Mucosa of stomach (tissue), 1 donor: ENCODE measurements at regions not wholly inside any gene's neighbourhood (a gene's known extent, or its start where the extent isn't known, plus 50 kb on each side); places are given as distances from the start of the nearest gene placed in this dataset.
"Not testable (repeated sequence)": the region's sequence is repeated elsewhere in the genome, so short reads cannot be mapped to it uniquely, and the experiment has no call there.

Experiments used
- H3K27me3 ChIP-seq: one replicate; pipeline ENCODE4 v1.7.0; 2013; ENCODE audit warnings: mild to moderate bottlenecking, low read length; ENCODE audit not compliant: control insufficient read depth, insufficient read depth
- H3K36me3 ChIP-seq: one replicate; pipeline ENCODE4 v1.7.0; 2013; ENCODE audit warnings: low read length; ENCODE audit not compliant: control insufficient read depth, insufficient read depth
- H3K4me1 ChIP-seq: one replicate; pipeline ENCODE4 v1.7.0; 2013; ENCODE audit warnings: mild to moderate bottlenecking, low read length; ENCODE audit not compliant: control insufficient read depth, insufficient read depth
- H3K4me3 ChIP-seq: one replicate; pipeline ENCODE4 v1.7.0; 2013; ENCODE audit warnings: low read length
- H3K9ac ChIP-seq: one replicate; pipeline ENCODE4 v1.7.0; 2013; ENCODE audit warnings: mild to moderate bottlenecking, low read length, moderate library complexity
- H3K9me3 ChIP-seq: one replicate; pipeline ENCODE4 v1.7.0; 2013; ENCODE audit warnings: mild to moderate bottlenecking, low read length, moderate library complexity; ENCODE audit not compliant: control insufficient read depth
- donor health status: Pancreatic carcinoma.

DNA sequence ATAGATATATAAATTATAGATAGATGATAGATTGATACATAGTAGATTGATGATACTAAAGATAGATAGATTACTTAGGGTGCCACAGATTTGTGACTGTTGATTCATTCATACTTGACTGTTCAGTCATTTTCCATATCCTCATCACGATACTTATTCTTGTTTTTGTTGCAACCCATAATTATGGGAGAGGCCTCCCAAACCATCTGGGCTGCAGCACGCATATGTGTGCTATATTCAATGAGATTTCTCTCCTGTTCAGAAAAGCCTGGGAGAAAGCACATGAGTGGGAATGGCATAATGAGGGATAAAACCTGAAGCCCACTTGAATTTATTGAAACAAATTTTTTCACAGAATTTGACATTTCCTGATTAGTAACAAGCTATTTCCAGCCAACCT lies 346.4 kb upstream of the PRKX start:
- H3K9me3 ChIP-seq: no peaks in the 10 kb centered on the region
- no peaks in the 10 kb centered on the region for H3K36me3 ChIP-seq
- H3K9ac ChIP-seq: no peak overlapping the region
- H3K4me3 ChIP-seq: no peak overlapping the region
- no peaks in the 10 kb centered on the region for H3K4me1 ChIP-seq
- no peaks in the 10 kb centered on the region for H3K27me3 ChIP-seq

DNA sequence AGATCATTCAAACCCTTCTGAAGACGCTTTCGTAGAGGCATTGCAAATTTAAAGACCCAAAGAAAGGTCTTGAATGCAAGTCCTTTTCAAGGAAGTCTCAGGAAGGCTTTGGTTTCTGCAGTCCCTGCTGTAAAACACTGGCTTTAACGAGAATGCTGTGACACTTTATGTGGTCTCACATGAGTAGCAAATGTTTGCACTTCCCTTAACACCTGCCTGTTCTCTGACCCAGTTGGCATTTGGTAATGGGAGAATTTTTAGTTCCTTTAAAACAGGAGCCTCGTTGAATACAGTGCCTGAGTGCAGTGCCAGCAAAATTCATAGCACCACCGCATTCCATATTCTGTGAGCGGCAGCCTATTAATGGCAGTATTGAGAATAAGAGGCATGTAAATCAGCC lies 330.5 kb upstream of the PRKX start:
- H3K9me3 ChIP-seq: no peaks in the 10 kb centered on the region
- no peak overlapping the region for H3K9ac ChIP-seq
- no peak overlapping the region for H3K4me3 ChIP-seq
- H3K4me1 ChIP-seq: no peaks in the 10 kb centered on the region
- no peaks in the 10 kb centered on the region for H3K36me3 ChIP-seq
- no peaks in the 10 kb centered on the region for H3K27me3 ChIP-seq

DNA sequence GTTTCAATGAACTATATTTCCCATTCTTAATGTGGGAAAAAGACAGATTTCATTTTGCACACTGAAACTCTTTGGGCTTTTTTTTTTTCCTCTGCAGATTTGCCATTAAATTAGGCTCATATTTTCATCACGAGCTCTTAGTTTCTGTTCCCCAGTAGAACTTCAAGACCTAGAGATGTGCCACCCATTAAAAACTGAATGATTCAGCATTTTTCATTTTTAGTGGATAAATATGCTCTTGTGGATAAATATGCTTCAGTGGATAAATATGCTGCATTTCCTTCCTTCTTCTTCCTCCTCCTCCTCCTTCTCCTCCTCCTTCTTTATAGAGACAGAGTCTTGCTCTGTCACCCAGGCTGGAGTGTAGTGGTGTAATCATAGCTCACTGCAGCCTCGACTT lies 322.4 kb upstream of the PRKX start:
- no peaks in the 10 kb centered on the region for H3K4me1 ChIP-seq

DNA sequence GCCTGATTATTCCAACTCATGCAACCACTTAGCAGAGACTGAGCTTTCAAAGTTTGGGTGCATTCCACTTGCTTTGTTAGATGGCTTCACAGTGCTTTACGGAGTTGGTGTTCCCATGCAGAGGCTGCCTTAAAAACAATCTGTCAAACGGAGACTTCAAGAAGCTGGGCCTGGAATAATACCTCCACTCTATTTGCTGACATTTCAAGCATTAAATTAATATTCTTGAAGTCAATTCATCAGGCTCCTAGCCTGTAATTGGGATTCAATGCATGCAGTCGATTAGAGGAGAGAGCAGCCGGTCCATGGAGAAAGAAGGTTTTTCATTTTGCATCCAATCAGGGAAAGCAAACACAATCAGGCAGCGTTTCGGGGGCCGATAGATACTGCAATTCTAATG lies 314.7 kb upstream of the PRKX start:
- no peaks in the 10 kb centered on the region for H3K9me3 ChIP-seq
- H3K4me1 ChIP-seq: no peaks in the 10 kb centered on the region
- no peak overlapping the region for H3K4me3 ChIP-seq
- H3K9ac ChIP-seq: no peak overlapping the region
- H3K27me3 ChIP-seq: no peaks in the 10 kb centered on the region
- H3K36me3 ChIP-seq: no peaks in the 10 kb centered on the region

More for the DNA sequence above, 322.4 kb upstream of the PRKX start:
- Histone ChIP-seq H3K9ac (no peak overlapping the region), H3K4me3 (no peak overlapping the region), H3K36me3 (no peaks in the 10 kb centered on the region), H3K9me3 (no peaks in the 10 kb centered on the region), H3K27me3 (no peaks in the 10 kb centered on the region)

DNA sequence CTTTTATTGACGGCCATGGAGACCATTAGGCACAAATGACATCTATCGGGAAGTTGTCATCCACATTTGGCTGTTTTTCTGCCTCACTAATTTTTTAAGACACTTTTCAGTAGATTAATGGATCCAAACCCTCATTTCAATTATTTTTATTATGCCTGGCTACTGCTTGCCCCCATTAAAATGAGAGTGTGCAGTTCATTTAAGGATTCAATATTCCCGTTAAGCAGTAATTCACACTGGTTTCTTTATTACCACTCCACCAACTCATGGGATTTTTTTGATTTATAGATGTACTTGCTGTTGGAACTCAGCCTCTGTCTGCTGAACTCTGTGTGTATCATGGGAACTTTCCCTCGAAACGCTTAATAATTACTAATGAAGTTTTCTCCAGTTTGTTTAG lies 291.8 kb upstream of the PRKX start:
- no peaks in the 10 kb centered on the region for H3K27me3 ChIP-seq
- H3K36me3 ChIP-seq: no peaks in the 10 kb centered on the region
- no peaks in the 10 kb centered on the region for H3K9me3 ChIP-seq
- H3K9ac ChIP-seq: no peak overlapping the region
- no peaks in the 10 kb centered on the region for H3K4me1 ChIP-seq
- H3K4me3 ChIP-seq: no peak overlapping the region

DNA sequence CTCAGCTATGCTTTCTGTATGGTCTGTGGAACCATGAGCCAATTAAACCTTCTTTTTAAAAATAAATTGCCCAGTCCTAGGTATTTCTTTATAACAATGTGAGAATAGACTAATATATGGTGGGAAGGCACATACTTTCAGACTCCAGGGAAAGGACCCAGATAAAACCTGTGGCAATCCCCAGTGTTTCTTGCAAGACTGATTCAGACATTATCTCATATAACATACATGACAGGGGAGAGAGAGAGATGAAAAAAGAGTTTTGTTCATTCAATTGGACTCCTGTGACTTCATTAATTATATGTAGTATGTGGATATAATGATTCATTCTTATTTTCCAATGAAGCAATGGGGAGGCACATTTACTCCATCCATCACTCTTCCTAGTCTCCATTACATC lies 291.4 kb upstream of the PRKX start:
- H3K36me3 ChIP-seq: no peaks in the 10 kb centered on the region
- H3K4me3 ChIP-seq: no peak overlapping the region
- no peaks in the 10 kb centered on the region for H3K9me3 ChIP-seq
- no peaks in the 10 kb centered on the region for H3K4me1 ChIP-seq
- no peak overlapping the region for H3K9ac ChIP-seq
- H3K27me3 ChIP-seq: no peaks in the 10 kb centered on the region

DNA sequence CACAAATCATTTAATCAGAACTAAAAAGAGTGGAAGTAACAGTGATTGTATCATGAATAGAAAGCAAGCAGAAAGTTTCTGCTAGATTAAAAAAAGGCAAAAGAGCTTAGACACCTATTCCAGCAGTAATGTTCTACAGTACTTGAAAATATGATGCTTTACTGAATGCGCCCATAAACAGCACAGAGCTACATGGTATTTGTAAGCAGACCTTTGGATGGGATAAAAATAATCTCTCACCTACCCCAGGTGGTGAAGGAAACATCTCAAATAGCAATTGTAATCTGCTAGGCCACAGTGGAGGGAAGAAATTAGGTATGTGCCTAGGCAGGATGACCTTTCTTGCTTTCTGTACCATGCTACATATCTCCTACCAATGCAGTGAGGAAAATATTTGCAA lies 280.9 kb upstream of the PRKX start:
- Histone ChIP-seq H3K27me3 (no peaks in the 10 kb centered on the region), H3K4me3 (no peak overlapping the region), H3K4me1 (no peaks in the 10 kb centered on the region), H3K9ac (no peak overlapping the region), H3K36me3 (no peaks in the 10 kb centered on the region), H3K9me3 (no peaks in the 10 kb centered on the region)

DNA sequence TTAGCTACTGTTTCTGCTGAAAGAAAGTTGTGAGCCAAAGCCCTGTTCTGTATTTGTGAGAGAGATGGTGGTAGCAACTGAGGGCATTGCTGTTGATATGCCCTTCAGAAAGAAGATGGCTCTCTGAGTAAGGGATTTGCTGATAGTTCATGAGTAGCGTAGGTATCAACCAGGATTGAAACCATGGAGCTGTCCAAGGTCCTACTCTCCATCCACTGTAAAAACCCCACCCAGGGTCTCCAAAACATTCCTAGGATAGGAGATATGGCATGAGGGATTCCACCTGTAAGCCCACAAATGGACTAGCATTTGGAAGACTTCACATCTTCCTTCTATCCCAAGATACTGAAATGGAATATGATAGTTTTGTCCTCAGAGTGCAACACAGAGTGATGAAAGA lies 277.1 kb upstream of the PRKX start:
- Histone ChIP-seq H3K4me3 (no peak overlapping the region), H3K27me3 (no peaks in the 10 kb centered on the region), H3K9me3 (no peaks in the 10 kb centered on the region), H3K36me3 (no peaks in the 10 kb centered on the region), H3K4me1 (no peaks in the 10 kb centered on the region), H3K9ac (no peak overlapping the region)

DNA sequence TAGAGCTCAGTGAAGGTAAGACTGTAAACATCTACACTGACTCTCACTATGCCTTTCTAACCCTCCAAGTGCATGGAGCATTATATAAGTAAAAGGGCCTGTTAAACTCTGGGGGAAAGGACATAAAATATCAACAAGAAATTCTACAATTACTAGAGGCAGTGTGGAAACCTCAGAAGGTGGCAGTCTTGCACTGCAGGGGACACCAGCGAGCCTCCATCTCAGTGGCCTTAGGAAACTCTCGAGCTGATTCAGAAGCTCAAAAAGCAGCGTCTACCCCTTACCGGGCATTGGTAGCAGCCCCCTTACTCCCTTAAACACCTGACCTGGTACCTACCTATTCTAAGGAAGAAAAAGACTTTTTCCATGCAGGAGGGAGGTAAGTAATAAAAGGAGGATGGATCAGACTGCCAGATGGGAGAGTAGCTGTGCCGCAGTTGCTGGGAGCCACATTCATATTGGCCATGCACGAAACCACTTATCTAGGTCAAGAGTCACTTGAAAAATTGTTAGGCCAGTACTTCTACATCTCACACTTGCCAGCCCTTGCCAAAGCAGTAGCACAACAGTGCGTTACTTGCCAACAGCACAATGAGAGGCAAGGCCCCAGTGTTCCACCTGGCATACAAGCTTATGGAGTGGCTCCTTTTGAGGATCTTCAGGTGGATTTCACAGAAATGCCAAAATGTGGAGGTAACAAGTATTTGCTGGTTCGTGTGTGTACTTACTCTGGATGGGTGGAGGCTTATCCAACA lies 258.8 kb upstream of the PRKX start:
- H3K36me3 ChIP-seq, H3K4me1 ChIP-seq, H3K4me3 ChIP-seq, H3K9me3 ChIP-seq, H3K27me3 ChIP-seq, H3K9ac ChIP-seq: not testable (repeated sequence)

DNA sequence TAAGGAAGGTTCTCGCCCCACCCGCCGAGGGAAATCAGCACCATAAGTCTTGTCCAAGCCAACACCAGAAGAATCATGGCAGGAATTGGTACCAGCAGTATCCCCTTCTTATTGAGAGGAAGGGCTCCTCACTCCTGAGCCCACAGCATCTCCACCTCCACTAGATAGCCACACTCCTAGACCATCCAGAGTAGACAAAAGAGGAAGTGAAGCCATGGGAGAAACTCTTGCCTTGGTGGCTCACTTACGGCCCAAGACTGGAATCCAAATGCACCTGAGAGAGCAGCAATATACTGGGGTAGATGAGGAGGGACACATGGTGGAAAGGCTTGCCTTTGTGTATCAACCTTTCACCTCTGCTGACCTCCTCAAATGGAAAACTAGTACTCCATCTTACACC lies 255.3 kb upstream of the PRKX start:
- H3K9ac ChIP-seq: no peak overlapping the region
- H3K36me3 ChIP-seq: no peaks in the 10 kb centered on the region
- H3K4me3 ChIP-seq: no peak overlapping the region
- no peaks in the 10 kb centered on the region for H3K9me3 ChIP-seq
- no peaks in the 10 kb centered on the region for H3K27me3 ChIP-seq
- H3K4me1 ChIP-seq: no peaks in the 10 kb centered on the region

DNA sequence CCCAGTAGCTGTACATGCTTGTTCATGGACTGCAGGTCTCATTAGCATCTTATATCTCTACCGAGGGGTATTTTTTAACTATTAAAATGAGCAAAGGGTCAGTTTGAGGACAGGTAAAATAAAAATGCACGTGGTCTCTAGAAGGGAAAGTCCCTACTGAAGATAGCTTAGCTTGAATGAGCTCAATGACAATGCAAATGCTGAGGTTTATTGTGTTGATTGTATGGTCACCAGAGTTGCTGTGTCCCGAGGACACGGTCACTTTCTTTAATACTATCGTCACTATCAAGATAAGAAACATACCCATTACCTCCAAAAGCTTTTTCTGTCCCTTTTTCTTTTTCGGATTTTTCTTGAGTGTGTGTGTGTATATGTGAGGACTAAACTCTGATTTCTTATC lies 250.5 kb upstream of the PRKX start:
- Histone ChIP-seq H3K27me3 (no peaks in the 10 kb centered on the region), H3K9ac (no peak overlapping the region), H3K36me3 (no peaks in the 10 kb centered on the region), H3K4me3 (no peak overlapping the region), H3K4me1 (peaks cover 3% of the 10 kb centered on the region), H3K9me3 (no peaks in the 10 kb centered on the region)

DNA sequence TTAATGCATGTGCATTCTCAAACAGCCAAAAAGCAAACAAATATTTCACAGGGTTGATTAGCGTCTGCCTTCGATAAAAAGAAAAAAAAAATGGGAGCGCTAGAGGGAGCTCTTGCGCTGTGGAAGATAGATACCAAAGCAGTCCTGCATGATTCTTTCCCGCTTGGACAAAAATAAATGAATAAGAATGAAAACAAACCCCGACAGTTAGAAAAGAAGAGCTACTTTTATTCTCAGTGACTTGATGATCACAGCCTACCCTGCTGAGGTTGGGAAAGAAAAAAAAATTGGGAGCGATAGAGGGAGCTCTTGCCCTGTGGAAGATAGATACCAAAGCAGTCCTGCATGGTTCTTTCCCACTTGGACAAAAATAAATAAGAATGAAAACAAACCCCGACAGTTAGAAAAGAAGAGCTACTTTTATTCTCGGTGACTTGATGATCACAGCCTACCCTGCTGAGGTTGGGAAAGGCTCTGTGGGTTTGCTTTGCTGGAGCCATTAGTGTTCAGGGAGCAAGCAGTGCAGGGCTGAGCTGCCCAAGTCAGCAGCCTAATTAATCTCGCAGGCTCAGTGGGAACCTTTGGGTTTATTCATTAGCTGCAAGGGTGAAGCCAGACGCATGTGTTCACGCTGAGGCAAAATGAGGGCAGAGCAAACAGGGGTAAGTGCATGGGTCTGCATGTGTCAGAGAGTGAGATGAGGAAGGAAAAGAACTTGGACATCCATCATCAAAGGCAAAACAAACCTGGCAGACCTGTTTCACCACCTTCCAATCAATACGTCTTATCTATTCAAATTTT lies 249.3 kb upstream of the PRKX start:
- H3K27me3 ChIP-seq: no peaks in the 10 kb centered on the region
- no peak overlapping the region for H3K4me3 ChIP-seq
- no peaks in the 10 kb centered on the region for H3K36me3 ChIP-seq
- H3K9me3 ChIP-seq: no peaks in the 10 kb centered on the region
- no peak overlapping the region for H3K9ac ChIP-seq
- peaks cover 3% of the 10 kb centered on the region for H3K4me1 ChIP-seq
